HUDEP-2 (cell line): ENCODE measurements at regions not wholly inside any gene's neighbourhood (a gene's known extent, or its start where the extent isn't known, plus 50 kb on each side); places are given as distances from the start of the nearest gene placed in this dataset.
"Not testable (repeated sequence)": the region's sequence is repeated elsewhere in the genome, so short reads cannot be mapped to it uniquely, and the experiment has no call there.

ENCODE experiments used
- DNase-seq, 76 experiments: peaks; one replicate each; lab custom pipeline; 2025; ENCODE audit not compliant: unreplicated experiment in 76 of 76; lab: John Stamatoyannopoulos, UW

GRCh38 chr6:116982401-116982800, 105.4 kb downstream of the RFX6 start:
- no peak for DNase-seq

GRCh38 chr6:116983375-116983774, 106.3 kb downstream of the RFX6 start:
- DNase-seq, result no peak

GRCh38 chr6:116986819-116987218, 109.8 kb downstream of the RFX6 start:
- no peak for DNase-seq

- no peak for DNase-seq
Measured at GRCh38 chr6:116990679-116991078, 113.6 kb downstream of the RFX6 start.

- DNase-seq, result no peak
Measured at GRCh38 chr6:116992546-116992945, 115.5 kb downstream of the RFX6 start.

GRCh38 chr6:116994447-116994846, 117.4 kb downstream of the RFX6 start:
- no peak for DNase-seq

GRCh38 chr6:116996842-116997241, 119.8 kb downstream of the RFX6 start:
- no peak for DNase-seq

GRCh38 chr6:116997496-116997895, 120.5 kb downstream of the RFX6 start:
- no peak for DNase-seq

GRCh38 chr6:117007659-117008058, 130.6 kb downstream of the RFX6 start:
- no peak for DNase-seq

GRCh38 chr6:117008618-117009017, 131.6 kb downstream of the RFX6 start:
- no peak for DNase-seq

- DNase-seq, result not testable (repeated sequence)
Measured at GRCh38 chr6:117014641-117015473, 137.8 kb downstream of the RFX6 start.

GRCh38 chr6:117015474-117015804, 138.4 kb downstream of the RFX6 start:
- DNase-seq, result not testable (repeated sequence)

- DNase-seq, result no peak
Measured at GRCh38 chr6:117018771-117019170, 141.7 kb downstream of the RFX6 start.

GRCh38 chr6:117022774-117023173, 145.7 kb downstream of the RFX6 start:
- no peak for DNase-seq

GRCh38 chr6:117025310-117025709, 148.3 kb downstream of the RFX6 start:
- DNase-seq, result no peak

- DNase-seq, result no peak
Measured at GRCh38 chr6:117028256-117028655, 151.2 kb downstream of the RFX6 start.

- DNase-seq, result no peak
Measured at GRCh38 chr6:117034547-117034946, 157.5 kb downstream of the RFX6 start.

- DNase-seq, result no peak
Measured at GRCh38 chr6:117034971-117035370, 157.9 kb downstream of the RFX6 start.

- DNase-seq, result no peak
Measured at GRCh38 chr6:117050301-117050700, 173.3 kb downstream of the RFX6 start.

GRCh38 chr6:117072134-117072533, 193.2 kb upstream of the VGLL2 start:
- peak in 2 of 76 experiments; percentile 5 to 6 for DNase-seq

GRCh38 chr6:117072781-117073180, 192.6 kb upstream of the VGLL2 start:
- DNase-seq, result no peak

- DNase-seq, result no peak
Measured at GRCh38 chr6:117074672-117075071, 190.7 kb upstream of the VGLL2 start.

GRCh38 chr6:117075218-117075617, 190.1 kb upstream of the VGLL2 start:
- no peak for DNase-seq
